ENCODE measurements at regions not wholly inside any gene's neighbourhood (a gene's known extent, or its start where the extent isn't known, plus 50 kb on each side); places are given as distances from the start of the nearest gene placed in this dataset.

DNA sequence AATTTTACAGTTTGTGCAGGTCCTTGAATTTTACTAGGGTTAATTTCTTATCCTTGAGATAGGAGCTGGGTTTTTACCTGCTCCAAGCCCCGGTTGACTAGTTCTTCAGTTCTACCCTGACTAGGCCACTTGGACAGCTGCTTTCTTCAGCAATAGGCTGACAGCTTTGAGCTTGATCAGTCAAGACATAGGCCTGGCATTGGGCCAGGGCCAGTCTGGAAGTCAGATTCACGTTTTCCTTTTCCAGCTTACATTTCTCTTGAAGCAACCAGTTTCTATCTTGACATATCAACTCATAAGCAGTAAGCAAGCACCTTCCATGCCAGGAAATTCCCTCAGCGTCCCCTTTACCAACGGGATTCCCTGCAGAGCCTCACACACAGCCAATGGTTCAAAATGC, 63.7 kb upstream of the AJAP1 start:
- no peaks in the 10 kb centered on the region for H3K9me3 ChIP-seq
- TF ChIP-seq, protein P1, sequence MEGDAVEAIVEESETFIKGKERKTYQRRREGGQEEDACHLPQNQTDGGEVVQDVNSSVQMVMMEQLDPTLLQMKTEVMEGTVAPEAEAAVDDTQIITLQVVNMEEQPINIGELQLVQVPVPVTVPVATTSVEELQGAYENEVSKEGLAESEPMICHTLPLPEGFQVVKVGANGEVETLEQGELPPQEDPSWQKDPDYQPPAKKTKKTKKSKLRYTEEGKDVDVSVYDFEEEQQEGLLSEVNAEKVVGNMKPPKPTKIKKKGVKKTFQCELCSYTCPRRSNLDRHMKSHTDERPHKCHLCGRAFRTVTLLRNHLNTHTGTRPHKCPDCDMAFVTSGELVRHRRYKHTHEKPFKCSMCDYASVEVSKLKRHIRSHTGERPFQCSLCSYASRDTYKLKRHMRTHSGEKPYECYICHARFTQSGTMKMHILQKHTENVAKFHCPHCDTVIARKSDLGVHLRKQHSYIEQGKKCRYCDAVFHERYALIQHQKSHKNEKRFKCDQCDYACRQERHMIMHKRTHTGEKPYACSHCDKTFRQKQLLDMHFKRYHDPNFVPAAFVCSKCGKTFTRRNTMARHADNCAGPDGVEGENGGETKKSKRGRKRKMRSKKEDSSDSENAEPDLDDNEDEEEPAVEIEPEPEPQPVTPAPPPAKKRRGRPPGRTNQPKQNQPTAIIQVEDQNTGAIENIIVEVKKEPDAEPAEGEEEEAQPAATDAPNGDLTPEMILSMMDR (IDR thresholded peaks at IDR 0.05), result no peak
- H3K4me3 ChIP-seq, result no peak overlapping the region
- no peak for ATAC-seq
- intact Hi-C loops (cut with DNase I, micrococcal nuclease), result no loop called here
- H3K36me3 ChIP-seq (ENCODE audit: low read depth), result no peaks in the 10 kb centered on the region
- H3K4me1 ChIP-seq (ENCODE audit: low read depth), result no peaks in the 10 kb centered on the region
- no peak for DNase-seq

- intact Hi-C loops (cut with DNase I, micrococcal nuclease), result no loop called here
- TF ChIP-seq, protein P1 (IDR thresholded peaks at IDR 0.05), result no peak
- ATAC-seq (no peak), DNase-seq (no peak)
- H3K4me3 ChIP-seq, result no peak overlapping the region
- H3K4me1 ChIP-seq (ENCODE audit: low read depth), result no peaks in the 10 kb centered on the region
- no peaks in the 10 kb centered on the region for H3K36me3 ChIP-seq (ENCODE audit: low read depth)
- no peaks in the 10 kb centered on the region for H3K9me3 ChIP-seq
Observed at GRCh38 chr1:4591926-4592325, 62.5 kb upstream of the AJAP1 start.

DNA sequence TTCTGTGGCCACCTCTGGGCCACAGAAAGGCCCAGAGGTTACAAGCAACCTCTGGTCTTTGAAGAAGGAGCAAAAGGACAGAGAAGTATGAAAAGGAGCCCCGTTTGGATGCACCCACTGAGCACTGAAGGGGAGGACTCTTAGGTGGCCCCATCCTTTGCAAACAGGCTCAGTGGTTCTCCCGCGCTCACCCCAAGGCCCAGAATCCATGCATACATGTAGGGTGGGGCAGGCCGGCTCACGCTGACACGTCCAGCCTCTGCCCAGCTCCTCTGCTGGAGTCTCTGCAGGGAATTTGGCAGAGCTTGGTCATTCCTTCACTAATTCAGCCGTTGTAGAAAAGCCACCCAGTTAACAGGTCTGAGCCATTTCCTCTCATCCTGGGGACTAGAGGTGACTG, 61.3 kb upstream of the AJAP1 start:
- no peak for DNase-seq
- intact Hi-C loops (cut with DNase I, micrococcal nuclease), result no loop called here
- TF ChIP-seq, protein P1 (IDR thresholded peaks at IDR 0.05), result no peak
- ATAC-seq, result no peak
- no peaks in the 10 kb centered on the region for H3K9me3 ChIP-seq
- no peaks in the 10 kb centered on the region for H3K4me1 ChIP-seq (ENCODE audit: low read depth)
- H3K4me3 ChIP-seq, result no peak overlapping the region
- no peaks in the 10 kb centered on the region for H3K36me3 ChIP-seq (ENCODE audit: low read depth)

DNA sequence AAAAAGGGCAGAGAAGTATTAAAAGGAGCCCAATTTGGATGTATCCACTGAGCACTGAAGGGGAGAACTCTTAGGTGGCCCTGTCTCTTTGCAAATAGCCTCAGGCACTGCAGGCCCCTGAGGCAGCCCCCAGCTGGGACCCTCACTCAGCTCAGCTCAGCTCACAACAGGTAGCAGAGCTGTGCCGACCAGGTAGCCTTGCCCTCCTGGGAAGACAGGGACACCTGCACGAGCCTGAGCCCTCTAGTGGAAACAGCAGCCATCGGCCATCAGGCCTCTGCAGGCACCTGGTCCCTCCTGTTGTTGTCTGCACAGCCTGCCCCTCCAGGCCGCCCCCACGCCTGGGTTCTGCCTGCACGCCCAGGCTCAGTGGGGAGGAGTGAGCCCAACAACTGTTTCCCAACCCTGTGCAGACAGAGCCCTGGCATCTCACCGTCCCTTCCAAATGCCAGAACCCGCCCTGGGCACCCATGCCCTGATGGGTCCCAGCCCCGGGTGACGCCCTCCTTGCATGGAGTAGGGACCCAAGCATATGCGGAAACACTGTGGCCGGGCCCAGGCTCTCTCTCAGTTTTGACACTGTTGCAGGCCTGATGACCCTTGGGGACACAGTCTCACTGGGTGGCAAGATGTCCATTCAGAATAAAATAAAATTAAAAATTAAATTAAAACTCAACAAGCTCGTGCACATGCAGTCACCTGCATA, 60.0 kb upstream of the AJAP1 start:
- intact Hi-C loops (cut with DNase I, micrococcal nuclease), result no loop called here
- H3K9me3 ChIP-seq, result no peaks in the 10 kb centered on the region
- no peaks in the 10 kb centered on the region for H3K4me1 ChIP-seq (ENCODE audit: low read depth)
- H3K4me3 ChIP-seq, result no peak overlapping the region
- TF ChIP-seq, protein P1 (IDR thresholded peaks at IDR 0.05), result no peak
- H3K36me3 ChIP-seq (ENCODE audit: low read depth), result no peaks in the 10 kb centered on the region
- ATAC-seq, result no peak
- no peak for DNase-seq

DNA sequence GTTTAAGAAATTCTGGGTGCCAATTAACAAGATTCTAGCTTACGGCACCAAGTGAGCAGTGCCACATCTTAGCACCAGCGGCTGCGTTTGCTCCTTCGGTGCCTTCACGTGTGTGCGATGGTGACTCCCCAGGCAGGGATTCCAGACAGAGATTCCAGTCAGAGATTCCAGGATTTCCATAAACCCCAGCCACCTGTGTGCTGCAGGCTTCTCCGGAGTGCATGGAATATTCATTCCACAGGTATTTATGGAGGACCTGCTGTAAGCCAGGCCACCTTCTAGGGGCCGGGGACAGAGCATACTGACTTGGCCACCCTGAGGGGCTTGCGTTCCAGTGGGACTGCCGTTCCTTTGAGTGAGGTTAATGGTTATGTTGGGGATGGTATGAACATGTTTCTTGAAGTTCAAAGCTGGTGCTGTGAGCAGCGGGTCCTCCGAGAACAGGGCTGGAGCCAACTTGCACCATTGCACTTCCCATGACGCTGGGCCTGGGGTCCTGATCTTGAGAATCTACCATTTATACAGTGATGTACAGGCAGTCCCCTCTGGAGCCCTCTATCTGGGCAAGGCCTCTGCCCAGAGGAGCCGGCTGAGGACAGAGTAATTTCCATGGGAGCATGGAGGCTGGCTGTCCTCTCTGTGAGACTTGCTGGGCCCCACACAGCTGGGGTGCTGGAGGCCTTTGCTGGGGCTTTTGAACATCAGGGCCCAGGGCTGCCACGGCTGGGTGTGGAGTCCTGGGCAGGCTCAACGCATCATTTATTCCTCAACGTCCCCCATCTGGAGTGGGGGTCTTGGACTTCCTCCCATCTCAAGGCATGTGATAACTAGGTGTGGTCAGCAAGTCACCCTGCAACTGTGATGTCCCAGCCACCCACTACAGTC, 58.8 kb upstream of the AJAP1 start:
- DNase-seq (no peak), ATAC-seq (no peak)
- TF ChIP-seq, protein P1 (IDR thresholded peaks at IDR 0.05), result no peak
- no peaks in the 10 kb centered on the region for H3K36me3 ChIP-seq (ENCODE audit: low read depth)
- H3K9me3 ChIP-seq, result no peaks in the 10 kb centered on the region
- no peaks in the 10 kb centered on the region for H3K4me1 ChIP-seq (ENCODE audit: low read depth)
- no peak overlapping the region for H3K4me3 ChIP-seq
- intact Hi-C loops (cut with DNase I, micrococcal nuclease), result no loop called here

Data from mucosa of descending colon (tissue), 3 donors.